Eye (tissue), 1 donor: ENCODE measurements at regions not wholly inside any gene's neighbourhood (a gene's known extent, or its start where the extent isn't known, plus 50 kb on each side); places are given as distances from the start of the nearest gene placed in this dataset.

Experiments
- DNase-seq: peaks from one replicate; pipeline ENCODE4 v3.0.0-alpha.2; 2015

- DNase-seq = no peak
Measured at GRCh38 chr2:23183733-23184132, 201.2 kb upstream of the KLHL29 start.

GRCh38 chr2:23198316-23199114 is 186.5 kb upstream of the KLHL29 start:
- DNase-seq = no peak

- no peak for DNase-seq
Measured at GRCh38 chr2:23199115-23199918, 185.7 kb upstream of the KLHL29 start.

DNA sequence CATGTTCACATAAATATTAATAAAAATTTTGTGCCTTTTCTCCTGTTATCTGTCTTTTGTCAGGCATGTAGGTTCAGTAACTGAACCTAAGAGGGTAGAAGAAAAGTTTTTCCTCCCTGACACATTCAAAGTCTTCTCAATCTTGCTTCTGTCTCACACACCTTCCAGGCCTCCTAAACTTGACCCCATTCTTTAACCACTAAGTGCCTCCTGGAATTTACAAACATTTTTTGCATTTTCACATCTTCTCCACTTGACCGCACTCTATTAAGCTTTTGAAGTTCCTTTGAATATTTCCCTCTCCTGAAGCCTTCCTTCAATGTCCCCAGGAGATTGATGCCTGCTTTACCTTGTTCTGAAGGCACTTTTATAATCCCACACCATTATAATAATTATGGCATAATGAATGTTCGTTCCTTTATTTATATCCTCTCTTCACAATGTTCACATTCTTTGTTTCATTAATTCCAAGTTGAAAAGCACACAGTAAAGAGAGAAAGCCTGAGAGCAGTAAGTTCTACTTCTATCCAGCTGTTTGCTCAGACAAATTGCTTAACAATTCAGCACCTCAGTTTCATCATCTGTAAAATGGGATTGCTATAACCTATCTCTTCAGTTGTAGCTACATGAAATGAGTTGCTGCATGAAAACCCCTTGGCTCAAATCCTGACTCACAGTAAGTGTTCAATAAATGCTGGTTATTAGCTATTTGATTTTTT is 184.8 kb upstream of the KLHL29 start:
- no peak for DNase-seq

DNA sequence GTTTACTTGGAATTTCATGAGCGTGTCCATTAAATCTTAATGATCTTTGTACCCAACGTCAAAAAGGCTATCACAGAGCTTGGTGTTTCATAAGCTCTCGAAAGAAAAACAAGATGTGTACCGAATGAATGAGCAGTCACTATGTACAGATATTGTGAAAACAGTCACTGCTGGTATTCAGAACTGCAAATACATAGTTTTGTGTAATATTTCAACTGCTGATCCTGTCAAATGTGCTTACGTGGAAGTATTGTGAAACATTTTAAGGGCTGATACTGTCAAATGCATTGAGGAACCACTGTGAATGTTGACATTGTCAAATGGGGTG is 184.2 kb upstream of the KLHL29 start:
- DNase-seq = no peak

- no peak for DNase-seq
Measured at GRCh38 chr2:23203383-23203782, 181.6 kb upstream of the KLHL29 start.

DNA sequence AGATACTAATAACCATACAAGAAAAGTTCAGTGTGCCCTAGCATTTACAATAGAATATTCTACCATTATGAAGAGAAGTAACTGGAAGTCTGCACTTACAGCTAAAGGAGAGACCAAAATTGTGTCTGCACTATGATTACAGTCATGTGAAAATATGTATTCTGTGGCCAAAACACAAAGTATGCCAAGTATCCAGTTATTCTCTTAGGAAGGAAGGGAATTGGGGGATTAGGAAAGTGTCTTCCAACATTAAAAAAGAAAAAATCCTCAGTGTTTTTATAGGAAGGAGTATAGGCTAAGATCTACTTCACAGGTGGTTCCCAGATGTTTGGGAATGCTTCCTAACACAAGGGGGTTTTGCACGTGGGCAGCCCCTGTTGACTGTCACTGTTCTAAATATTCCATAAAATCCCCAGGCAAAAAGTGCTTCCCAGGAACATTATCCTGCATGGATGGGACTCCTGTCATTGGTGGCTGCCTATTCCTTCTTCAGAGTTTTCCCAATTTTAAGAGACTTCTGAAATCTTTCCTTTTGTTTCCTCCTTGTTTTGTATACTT is 180.2 kb upstream of the KLHL29 start:
- no peak for DNase-seq

DNA sequence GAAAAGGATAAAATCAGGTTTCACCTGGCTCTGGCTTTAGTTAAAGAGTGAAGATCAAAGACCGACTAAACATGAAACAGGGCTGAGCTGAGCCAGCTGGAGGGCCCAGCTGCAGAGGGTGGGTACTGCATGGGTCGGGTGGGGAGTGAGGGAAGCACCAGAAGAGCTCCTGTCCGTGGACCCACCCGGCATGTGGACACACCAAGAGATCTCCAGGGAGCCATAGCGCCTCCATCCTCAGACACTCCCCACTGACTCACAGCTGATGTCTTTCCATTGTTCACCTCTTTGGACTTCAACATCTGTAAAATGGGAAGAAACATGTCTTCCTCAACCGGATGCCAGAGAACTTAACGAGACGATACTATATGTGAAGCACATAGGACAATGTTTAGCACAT is 178.3 kb upstream of the KLHL29 start:
- DNase-seq = no peak

GRCh38 chr2:23207871-23208270 is 177.1 kb upstream of the KLHL29 start:
- DNase-seq = no peak

- DNase-seq = no peak
Measured at GRCh38 chr2:23208339-23208738, 176.6 kb upstream of the KLHL29 start.

- DNase-seq = no peak
Measured at GRCh38 chr2:23209059-23209458, 175.9 kb upstream of the KLHL29 start.

- DNase-seq = no peak
Measured at GRCh38 chr2:23211987-23212583, 172.9 kb upstream of the KLHL29 start.

GRCh38 chr2:23213196-23213595 is 171.8 kb upstream of the KLHL29 start:
- no peak for DNase-seq

GRCh38 chr2:23215016-23215415 is 170.0 kb upstream of the KLHL29 start:
- no peak for DNase-seq

- no peak for DNase-seq
Measured at GRCh38 chr2:23219666-23220065, 165.3 kb upstream of the KLHL29 start.

DNA sequence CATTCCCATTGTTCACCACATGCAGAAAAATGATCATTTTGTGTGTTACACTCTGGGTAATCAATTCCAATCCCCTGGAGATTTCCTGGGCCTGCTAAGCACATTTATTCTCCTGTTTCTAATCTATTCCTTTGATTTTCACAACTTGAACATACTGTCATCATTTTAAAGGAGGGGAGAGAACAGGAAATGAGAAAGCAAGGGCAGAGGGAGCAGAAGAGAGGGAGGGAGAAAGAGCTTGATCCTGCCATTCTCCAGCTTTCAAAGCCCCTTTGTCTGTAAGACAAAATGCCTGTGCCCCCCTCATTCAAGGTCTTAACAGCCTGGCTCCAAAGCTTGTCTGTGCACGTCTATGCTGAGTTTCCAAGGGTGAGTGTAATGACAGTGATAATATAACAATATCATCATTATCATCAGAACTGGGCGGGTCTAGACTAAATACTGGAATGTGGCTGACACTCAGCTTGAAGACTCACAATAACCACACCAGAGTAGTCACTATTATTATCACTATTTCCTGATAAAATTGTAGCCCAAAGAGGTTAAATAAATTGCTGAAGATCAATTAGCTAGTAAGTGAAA is 164.4 kb upstream of the KLHL29 start:
- peak; percentile 29 for DNase-seq

DNA sequence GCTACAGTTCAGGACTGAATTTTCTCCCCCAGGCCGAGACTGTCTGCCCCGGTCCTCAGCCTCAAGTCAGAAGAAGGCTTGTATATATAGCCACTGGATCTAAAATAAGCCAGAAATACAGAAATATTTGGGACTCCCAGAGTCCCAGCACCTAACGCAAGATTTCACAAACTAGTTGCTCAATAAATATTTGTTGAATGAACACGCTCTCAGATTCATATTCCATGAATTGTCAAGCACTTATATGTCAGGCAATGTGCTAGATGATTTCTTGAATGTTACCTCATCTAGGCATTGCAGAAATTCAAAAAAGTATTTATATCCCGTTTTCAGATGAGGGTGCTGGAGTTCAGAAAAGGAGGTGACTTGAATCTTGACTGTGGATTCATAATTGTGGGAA is 163.7 kb upstream of the KLHL29 start:
- no peak for DNase-seq

- no peak for DNase-seq
Measured at GRCh38 chr2:23221901-23222300, 163.1 kb upstream of the KLHL29 start.

DNA sequence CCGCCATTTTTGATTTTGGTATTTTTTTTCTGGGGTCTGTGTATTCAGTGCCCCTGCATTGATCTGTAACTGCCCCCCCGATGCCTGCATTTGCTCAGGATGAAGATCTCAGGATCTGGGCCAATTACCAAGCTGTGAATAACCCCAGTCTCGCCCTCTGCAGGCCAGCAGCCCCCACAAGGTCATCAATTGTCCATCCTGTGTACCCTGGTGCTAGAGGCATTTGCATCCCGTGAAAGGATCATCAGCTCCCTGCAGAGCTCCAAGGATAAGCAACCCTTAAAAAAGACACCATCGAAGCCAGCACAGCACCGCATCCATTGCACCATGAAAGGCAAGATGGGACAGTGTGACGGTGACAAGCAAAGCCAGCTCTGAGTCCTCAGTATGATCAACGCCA is 154.1 kb upstream of the KLHL29 start:
- DNase-seq = no peak

- DNase-seq = no peak
Measured at GRCh38 chr2:23231865-23232264, 153.1 kb upstream of the KLHL29 start.

DNA sequence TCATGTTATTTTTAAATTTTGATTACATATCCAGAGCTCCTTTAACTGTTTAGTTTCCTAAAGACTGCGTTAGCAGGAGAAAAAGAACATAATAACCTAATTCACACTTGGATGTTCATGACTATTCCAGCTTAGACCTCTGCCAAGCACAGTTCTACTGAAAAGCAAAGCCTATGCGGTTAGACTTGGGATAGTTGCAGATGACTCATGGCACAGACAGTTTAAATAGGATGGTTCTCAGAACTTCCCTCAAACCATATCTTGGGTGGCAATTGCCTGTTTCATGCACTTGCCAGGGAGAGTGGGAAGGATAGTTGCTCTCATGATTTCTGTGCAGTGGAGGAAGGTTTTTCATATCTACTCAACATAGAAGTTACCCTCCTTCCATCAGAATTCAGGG is 149.7 kb upstream of the KLHL29 start:
- no peak for DNase-seq

DNA sequence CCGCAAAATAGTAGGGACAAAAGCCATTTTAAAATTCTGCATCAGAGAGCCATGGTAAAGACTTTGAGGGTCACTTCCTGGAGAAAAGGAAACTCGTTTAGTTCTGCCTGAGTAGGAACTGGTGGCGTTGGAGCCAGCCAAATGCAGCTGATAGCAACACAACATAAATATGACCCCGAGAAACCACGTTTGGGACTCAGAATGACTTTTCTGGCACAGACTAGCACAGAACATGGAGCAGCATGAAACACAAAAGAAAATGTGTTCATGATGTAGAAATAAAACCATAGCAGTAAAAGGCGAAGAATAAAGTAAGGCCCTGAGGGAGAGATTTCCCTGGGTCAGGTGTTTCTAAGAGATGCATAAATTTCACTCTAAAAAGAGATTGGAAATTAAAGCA is 149.2 kb upstream of the KLHL29 start:
- no peak for DNase-seq

- DNase-seq = no peak
Measured at GRCh38 chr2:23237147-23237546, 147.8 kb upstream of the KLHL29 start.
